Sigmoid colon (tissue), 6 donors: ENCODE measurements at regions not wholly inside any gene's neighbourhood (a gene's known extent, or its start where the extent isn't known, plus 50 kb on each side); places are given as distances from the start of the nearest gene placed in this dataset.

ENCODE experiments used
- DNase-seq: peaks from one replicate; pipeline ENCODE4 v3.0.0-alpha.2; 2019
- H3K27ac ChIP-seq, 4 donors: fragments of 200-600 bp; sonication (generic); one replicate each; pipeline ENCODE4 v1.5.1; 2016 to 2019; ENCODE audit warnings: mild to moderate bottlenecking in 1 of 4
- H3K27me3 ChIP-seq, 3 donors: fragments of 200-600 bp; sonication (generic); one replicate each; pipeline ENCODE4 v1.5.1; 2019; ENCODE audit warnings: mild to moderate bottlenecking in 1 of 3
- H3K36me3 ChIP-seq, 4 donors: fragments of 200-600 bp; sonication (generic); one replicate each; pipeline ENCODE4 v1.5.1; 2016 to 2019
- H3K4me1 ChIP-seq, 4 donors: fragments of 200-600 bp; sonication (generic); one replicate each; pipeline ENCODE4 v1.5.1; 2017 to 2019
- H3K4me3 ChIP-seq, 4 donors: fragments of 200-600 bp; sonication (generic); one replicate each; pipeline ENCODE4 v1.5.1; 2017 to 2019; ENCODE audit warnings: mild to moderate bottlenecking in 2 of 4, moderate library complexity in 1 of 4
- H3K9me3 ChIP-seq, 4 donors: fragments of 200-600 bp in 3 of 4; sonication (generic) in 3 of 4; one replicate each; pipeline versions ENCODE4 v1.5.1 to v1.6.1; 2013 to 2019
- CTCF ChIP-seq, 4 experiments: fragments of 450-650 bp in 3 of 4; fragments of 200-600 bp in 1 of 4; IDR thresholded peaks; one replicate each; pipeline ENCODE4 v1.5.1; 2016 to 2019; ENCODE audit warnings: antibody characterized with exemption in 4 of 4, mild to moderate bottlenecking in 3 of 4, moderate library complexity in 2 of 4
- EP300 ChIP-seq, 4 donors: sonication (generic); formaldehyde crosslinking; IDR thresholded peaks; one replicate each; pipeline ENCODE4 v1.6.1; 2017; ENCODE audit warnings: antibody characterized with exemption in 4 of 4
- POLR2A ChIP-seq, 2 donors: fragments of 450-650 bp; IDR thresholded peaks; one replicate each; pipeline ENCODE4 v1.6.1; 2016; ENCODE audit warnings: antibody characterized with exemption in 2 of 2, mild to moderate bottlenecking in 2 of 2, moderate library complexity in 2 of 2
- POLR2AphosphoS5 ChIP-seq, 4 donors: sonication (generic); formaldehyde crosslinking; IDR thresholded peaks; one replicate each; pipeline ENCODE4 v1.6.1; 2017; ENCODE audit warnings: antibody characterized with exemption in 4 of 4
- WGBS, 2 donors: extraction: QIAGEN DNeasy Blood & Tissue Kit; methylation state at CpG; one replicate each; pipeline ENCODE4 v1.1.7; 2013; 5-methylcytosine and 5-hydroxymethylcytosine counted together
- intact Hi-C: fragments of 100-400 bp; cut with DNase I; formaldehyde crosslinking; loops from one replicate; pipeline ENCODE4 v1.15.1; 2023
- donor health status: healthy with polysubstance abuse.
- donor health status: healthy.

DNA sequence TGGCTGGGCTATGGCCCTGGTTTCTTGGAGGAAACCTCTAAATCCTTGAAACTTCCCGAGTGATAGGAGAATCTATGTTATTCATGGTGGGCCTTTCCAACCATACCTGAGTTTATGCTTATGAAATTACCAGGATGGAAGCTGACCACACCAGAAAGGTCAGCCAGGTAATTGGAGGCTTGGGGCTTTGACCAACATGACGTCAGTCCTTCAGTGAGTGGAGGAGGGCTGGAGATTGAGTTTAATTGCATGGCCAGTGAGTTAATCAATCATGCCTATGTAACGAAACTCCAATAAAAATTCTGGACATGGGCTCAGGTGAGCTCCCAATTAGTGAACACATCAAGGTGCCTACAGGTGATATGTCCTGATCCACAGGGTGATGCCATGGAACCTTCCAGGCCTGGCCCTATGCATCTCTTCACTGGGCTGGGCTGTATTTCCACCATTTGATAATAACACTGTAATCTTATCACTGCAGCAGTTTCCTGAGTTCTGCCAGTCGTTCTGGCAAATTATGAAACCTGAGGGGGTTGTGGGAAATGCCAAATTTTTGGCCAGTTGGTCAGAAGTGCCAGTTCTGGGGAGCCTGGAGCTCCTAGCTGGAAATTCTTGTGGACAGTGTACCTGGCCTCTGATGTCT, 106.5 kb downstream of the CDH26 start:
- Histone ChIP-seq H3K27ac (no peak overlapping the region), H3K36me3 (no peaks in the 10 kb centered on the region), H3K9me3 (no peaks in the 10 kb centered on the region), H3K4me3 (no peak overlapping the region), H3K27me3 (no peaks in the 10 kb centered on the region), H3K4me1 (peaks cover 0 to 5% (median 0%) of the 10 kb centered on the region in 4 donors)
- DNase-seq: no peak
- TF ChIP-seq EP300 (IDR thresholded peaks at IDR 0.05): no peak
- no peak for TF ChIP-seq CTCF (IDR thresholded peaks at IDR 0.05)
- no peak for TF ChIP-seq POLR2AphosphoS5 (IDR thresholded peaks at IDR 0.05)
- TF ChIP-seq POLR2A (IDR thresholded peaks at IDR 0.05): no peak
- WGBS, 2 donors: 59 to 76% methylated on average over 4 of the region's 4 CpGs
- intact Hi-C loops: no loop called here

GRCh38 chr20:60065741-60066437, 107.7 kb downstream of the CDH26 start:
- TF ChIP-seq EP300 (IDR thresholded peaks at IDR 0.05) (no peak), POLR2A (IDR thresholded peaks at IDR 0.05) (no peak), CTCF (IDR thresholded peaks at IDR 0.05) (no peak), POLR2AphosphoS5 (IDR thresholded peaks at IDR 0.05) (no peak)
- peak; percentile 14 for DNase-seq
- intact Hi-C loops: no loop called here
- Histone ChIP-seq H3K27me3 (no peaks in the 10 kb centered on the region), H3K9me3 (no peaks in the 10 kb centered on the region), H3K27ac (no peak overlapping the region), H3K4me1 (peaks cover 0 to 5% (median 0%) of the 10 kb centered on the region in 4 donors), H3K4me3 (no peak overlapping the region), H3K36me3 (no peaks in the 10 kb centered on the region)
- 78 to 86% methylated on average over 9 of the region's 9 CpGs for WGBS, 2 donors

GRCh38 chr20:60066438-60066823, 108.2 kb downstream of the CDH26 start:
- peak; percentile 14 for DNase-seq
- Histone ChIP-seq H3K9me3 (no peaks in the 10 kb centered on the region), H3K4me3 (no peak overlapping the region), H3K36me3 (no peaks in the 10 kb centered on the region), H3K4me1 (peaks cover 0 to 5% (median 0%) of the 10 kb centered on the region in 4 donors), H3K27me3 (no peaks in the 10 kb centered on the region), H3K27ac (no peak overlapping the region)
- 69 to 80% methylated on average over 7 of the region's 7 CpGs for WGBS, 2 donors
- TF ChIP-seq POLR2A (IDR thresholded peaks at IDR 0.05) (no peak), EP300 (IDR thresholded peaks at IDR 0.05) (no peak), POLR2AphosphoS5 (IDR thresholded peaks at IDR 0.05) (no peak), CTCF (IDR thresholded peaks at IDR 0.05) (no peak)
- intact Hi-C loops: no loop called here

- Histone ChIP-seq H3K4me1 (peaks cover 0 to 4% (median 0%) of the 10 kb centered on the region in 4 donors), H3K9me3 (peaks cover 0 to under 1% (median 0%) of the 10 kb centered on the region in 4 donors), H3K36me3 (no peaks in the 10 kb centered on the region), H3K27me3 (no peaks in the 10 kb centered on the region), H3K27ac (no peak overlapping the region), H3K4me3 (no peak overlapping the region)
- WGBS, 2 donors: 77 to 87% methylated on average over 8 of the region's 8 CpGs
- intact Hi-C loops: no loop called here
- no peak for DNase-seq
- TF ChIP-seq EP300 (IDR thresholded peaks at IDR 0.05) (no peak), CTCF (IDR thresholded peaks at IDR 0.05) (no peak), POLR2A (IDR thresholded peaks at IDR 0.05) (no peak), POLR2AphosphoS5 (IDR thresholded peaks at IDR 0.05) (no peak)
Observed at GRCh38 chr20:60068509-60068908, 110.3 kb downstream of the CDH26 start.
